BLaER1 treated with 17β-estradiol and CSF1 and Interleukin-3, amounts not matched to agents 10 nM and 100 nM (cell line): ENCODE measurements at regions not wholly inside any gene's neighbourhood (a gene's known extent, or its start where the extent isn't known, plus 50 kb on each side); places are given as distances from the start of the nearest gene placed in this dataset.

ENCODE experiments used
- H3K27ac ChIP-seq, 11 experiments: shearing (Covaris generic); formaldehyde crosslinking; 2 replicates each; pipeline ENCODE4 v1.8.1; 2022
- H3K27me3 ChIP-seq, 11 experiments: shearing (Covaris generic); formaldehyde crosslinking; 2 replicates each; pipeline ENCODE4 v1.8.1; 2022
- H3K36me3 ChIP-seq, 11 experiments: shearing (Covaris generic); formaldehyde crosslinking; 2 replicates each; pipeline ENCODE4 v1.8.1; 2022
- H3K4me1 ChIP-seq, 10 experiments: shearing (Covaris generic); formaldehyde crosslinking; 2 replicates each; pipeline ENCODE4 v1.8.1; 2022
- H3K4me2 ChIP-seq, 11 experiments: shearing (Covaris generic); formaldehyde crosslinking; 2 replicates each; pipeline ENCODE4 v1.8.1; 2022
- H3K4me3 ChIP-seq, 10 experiments: shearing (Covaris generic); formaldehyde crosslinking; 2 replicates each; pipeline ENCODE4 v1.8.1; 2022
- H3K9ac ChIP-seq, 11 experiments: shearing (Covaris generic); formaldehyde crosslinking; 2 replicates each; pipeline ENCODE4 v1.8.1; 2022
- H3K9me3 ChIP-seq, 11 experiments: shearing (Covaris generic); formaldehyde crosslinking; replicated peaks in 1 of 11; 2 replicates each; pipeline ENCODE4 v1.8.1; 2022
- H4K20me1 ChIP-seq, 11 experiments: shearing (Covaris generic); formaldehyde crosslinking; 2 replicates each; pipeline ENCODE4 v1.8.1; 2022
- Cebpa-rat ChIP-seq, 11 experiments: shearing (Covaris generic); IDR thresholded peaks; 2 replicates each; pipeline ENCODE4 v1.8.1; 2022

GRCh38 chr6:158249340-158249836 is 62.9 kb upstream of the TULP4 start:
- H3K9me3 ChIP-seq = no peaks in the 10 kb centered on the region
- H3K27me3 ChIP-seq = no peaks in the 10 kb centered on the region
- H3K27ac ChIP-seq = no peak overlapping the region
- H3K36me3 ChIP-seq = peaks cover 31 to 83% (median 56%) of the 10 kb centered on the region in 11 experiments; a peak in 21 of 22 replicates
- peaks cover 0 to 2% (median 0%) of the 10 kb centered on the region in 10 experiments; a peak in 1 of 20 replicates for H3K4me1 ChIP-seq
- TF ChIP-seq Cebpa-rat (IDR thresholded peaks at IDR 0.05) = no peak
- no peak overlapping the region for H3K4me3 ChIP-seq
- H3K9ac ChIP-seq = no peak overlapping the region
- H4K20me1 ChIP-seq = peaks cover 10 to 68% (median 55%) of the 10 kb centered on the region in 11 experiments; a peak in 18 of 22 replicates
- H3K4me2 ChIP-seq = no peak overlapping the region

DNA sequence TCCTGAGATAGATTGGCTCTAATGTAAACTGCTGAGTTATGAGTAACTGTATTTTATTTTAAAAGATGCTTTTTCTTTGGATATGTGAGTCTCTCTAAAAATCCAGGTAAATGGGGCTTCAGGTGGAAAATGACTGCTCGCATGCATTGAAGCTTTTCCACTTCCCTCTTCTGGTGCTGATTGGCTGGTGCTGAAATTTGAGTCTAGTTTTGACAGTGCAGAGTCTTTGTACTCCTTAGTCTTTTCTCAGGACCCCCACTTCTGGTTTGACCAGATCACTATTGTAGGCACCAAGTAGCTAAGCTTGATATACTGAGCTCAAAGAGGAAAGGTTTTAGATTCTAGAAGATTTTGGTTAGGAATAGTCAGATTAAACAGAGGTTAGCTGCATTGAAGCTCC is 60.7 kb upstream of the TULP4 start:
- H3K4me2 ChIP-seq = no peak overlapping the region
- H3K9me3 ChIP-seq = no peaks in the 10 kb centered on the region
- no peaks in the 10 kb centered on the region for H3K27me3 ChIP-seq
- H4K20me1 ChIP-seq = peaks cover 23 to 71% (median 60%) of the 10 kb centered on the region in 11 experiments; a peak in 19 of 22 replicates
- peaks cover 0 to 6% (median 0%) of the 10 kb centered on the region in 10 experiments; a peak in 1 of 20 replicates for H3K4me1 ChIP-seq
- no peak overlapping the region for H3K27ac ChIP-seq
- peaks cover 17 to 68% (median 41%) of the 10 kb centered on the region in 11 experiments; a peak in 21 of 22 replicates for H3K36me3 ChIP-seq
- H3K4me3 ChIP-seq = no peak overlapping the region
- no peak overlapping the region for H3K9ac ChIP-seq
- TF ChIP-seq Cebpa-rat (IDR thresholded peaks at IDR 0.05) = no peak

- H3K36me3 ChIP-seq = peaks cover 20 to 64% (median 40%) of the 10 kb centered on the region in 11 experiments; a peak in 21 of 22 replicates
- H3K27me3 ChIP-seq = no peaks in the 10 kb centered on the region
- peaks cover 0 to 11% (median 0%) of the 10 kb centered on the region in 10 experiments; a peak in 5 of 20 replicates for H3K4me1 ChIP-seq
- no peak overlapping the region for H3K27ac ChIP-seq
- H4K20me1 ChIP-seq = peaks cover 31 to 85% (median 69%) of the 10 kb centered on the region in 11 experiments; a peak in 19 of 22 replicates
- no peak overlapping the region for H3K9ac ChIP-seq
- H3K4me3 ChIP-seq = no peak overlapping the region
- no peak for TF ChIP-seq Cebpa-rat (IDR thresholded peaks at IDR 0.05)
- H3K4me2 ChIP-seq = no peak overlapping the region
- peaks cover 0 to 4% (median 0%) of the 10 kb centered on the region in 11 experiments; a peak in 2 of 22 replicates for H3K9me3 ChIP-seq
These were observed 59.0 kb upstream of the TULP4 start for GRCh38 chr6:158253248-158253647.

DNA sequence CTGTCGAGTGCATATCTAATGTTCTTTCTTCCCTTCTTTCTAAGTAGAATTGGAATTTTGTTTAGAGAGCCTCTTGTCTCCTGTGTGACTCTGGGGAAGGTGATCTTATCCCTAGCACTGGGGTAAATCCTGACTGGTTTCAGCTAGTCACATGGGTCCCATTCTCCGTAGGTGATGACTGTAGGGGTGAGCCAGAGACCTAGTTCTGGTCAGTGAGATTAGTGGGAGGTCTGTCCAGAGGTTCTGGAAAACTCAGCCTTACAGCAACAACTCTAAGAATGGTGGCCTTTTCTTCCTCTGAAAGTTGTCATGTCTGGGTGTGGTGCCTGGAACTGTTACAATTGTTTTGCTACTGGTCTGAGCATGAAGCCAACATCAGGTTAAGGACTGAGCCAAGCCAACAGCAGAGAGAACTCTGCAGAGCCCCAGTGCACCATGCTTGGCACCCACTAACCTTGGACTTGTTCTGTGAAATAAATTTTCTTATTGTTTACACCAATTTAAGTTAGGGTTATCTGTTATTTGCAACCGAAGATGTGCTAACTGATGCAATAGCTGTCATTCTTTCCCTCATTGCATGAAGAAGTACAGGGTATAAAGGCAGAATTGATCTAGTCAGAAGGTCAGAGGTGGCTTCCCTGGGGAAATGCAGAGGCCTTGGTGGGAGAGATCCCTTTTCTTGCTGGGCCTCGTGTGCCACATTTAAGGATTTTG is 56.8 kb upstream of the TULP4 start:
- no peaks in the 10 kb centered on the region for H3K27me3 ChIP-seq
- H3K4me3 ChIP-seq = no peak overlapping the region
- peaks cover 16 to 51% (median 34%) of the 10 kb centered on the region in 11 experiments; a peak in 19 of 22 replicates for H3K36me3 ChIP-seq
- H4K20me1 ChIP-seq = peaks cover 25 to 82% (median 64%) of the 10 kb centered on the region in 11 experiments; a peak in 18 of 22 replicates
- H3K4me2 ChIP-seq = no peak overlapping the region
- peaks cover 0 to 4% (median 0%) of the 10 kb centered on the region in 11 experiments; a peak in 2 of 22 replicates for H3K9me3 ChIP-seq
- H3K4me1 ChIP-seq = peaks cover 0 to 12% (median 0%) of the 10 kb centered on the region in 10 experiments; a peak in 5 of 20 replicates
- peak overlapping the region in 1 of 11 experiments; percentile 10; a peak in 1 of 22 replicates for H3K27ac ChIP-seq
- no peak overlapping the region for H3K9ac ChIP-seq
- no peak for TF ChIP-seq Cebpa-rat (IDR thresholded peaks at IDR 0.05)

GRCh38 chr6:158255989-158256601 is 56.2 kb upstream of the TULP4 start:
- peaks cover 12 to 44% (median 31%) of the 10 kb centered on the region in 11 experiments; a peak in 19 of 22 replicates for H3K36me3 ChIP-seq
- H3K4me2 ChIP-seq = no peak overlapping the region
- peaks cover 0 to 12% (median 0%) of the 10 kb centered on the region in 10 experiments; a peak in 5 of 20 replicates for H3K4me1 ChIP-seq
- H3K9me3 ChIP-seq = peaks cover 0 to 4% (median 0%) of the 10 kb centered on the region in 11 experiments; a peak in 2 of 22 replicates
- H3K4me3 ChIP-seq = no peak overlapping the region
- peaks cover 25 to 88% (median 61%) of the 10 kb centered on the region in 11 experiments; a peak in 18 of 22 replicates for H4K20me1 ChIP-seq
- no peaks in the 10 kb centered on the region for H3K27me3 ChIP-seq
- no peak for TF ChIP-seq Cebpa-rat (IDR thresholded peaks at IDR 0.05)
- H3K27ac ChIP-seq = no peak overlapping the region
- no peak overlapping the region for H3K9ac ChIP-seq

GRCh38 chr6:158256746-158257424 is 55.4 kb upstream of the TULP4 start:
- H3K4me1 ChIP-seq = peaks cover 0 to 13% (median 0%) of the 10 kb centered on the region in 10 experiments; a peak in 7 of 20 replicates
- no peaks in the 10 kb centered on the region for H3K27me3 ChIP-seq
- peaks cover 0 to 4% (median 0%) of the 10 kb centered on the region in 11 experiments; a peak in 2 of 22 replicates for H3K9me3 ChIP-seq
- H3K4me3 ChIP-seq = no peak overlapping the region
- TF ChIP-seq Cebpa-rat (IDR thresholded peaks at IDR 0.05) = no peak
- no peak overlapping the region for H3K27ac ChIP-seq
- H4K20me1 ChIP-seq = peaks cover 32 to 90% (median 64%) of the 10 kb centered on the region in 11 experiments; a peak in 19 of 22 replicates
- no peak overlapping the region for H3K9ac ChIP-seq
- no peak overlapping the region for H3K4me2 ChIP-seq
- H3K36me3 ChIP-seq = peaks cover 18 to 51% (median 35%) of the 10 kb centered on the region in 11 experiments; a peak in 21 of 22 replicates

DNA sequence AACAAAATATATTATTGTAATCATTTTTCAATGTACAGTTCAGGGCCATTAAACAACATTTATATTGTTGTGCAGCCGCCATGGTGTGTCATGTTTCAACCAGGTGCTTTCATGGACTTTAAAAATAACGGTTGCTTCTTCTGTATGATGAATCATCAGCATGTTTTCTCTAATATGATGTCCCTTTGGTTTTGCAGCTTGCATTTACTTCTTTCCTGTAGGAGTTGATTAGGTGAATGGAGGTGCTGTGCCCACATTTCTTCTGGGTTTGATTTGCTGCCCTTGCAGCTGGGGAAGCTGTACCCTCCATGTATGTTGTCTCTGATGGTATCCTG is 54.9 kb upstream of the TULP4 start:
- Histone ChIP-seq H3K4me2 (0 out of 22 replicates have a peak overlapping the region, but pooled peaks of 1 of the 11 experiments have one; percentile 8), H3K9ac (no peak overlapping the region), H3K27me3 (no peaks in the 10 kb centered on the region), H3K27ac (no peak overlapping the region), H3K36me3 (peaks cover 23 to 54% (median 38%) of the 10 kb centered on the region in 11 experiments), H3K4me3 (no peak overlapping the region), H3K9me3 (peaks cover 0 to 4% (median 0%) of the 10 kb centered on the region in 11 experiments; a peak in 2 of 22 replicates), H4K20me1 (peaks cover 37 to 90% (median 67%) of the 10 kb centered on the region in 11 experiments; a peak in 20 of 22 replicates), H3K4me1 (peaks cover 0 to 18% (median 0%) of the 10 kb centered on the region in 10 experiments; a peak in 8 of 20 replicates)
- TF ChIP-seq Cebpa-rat (IDR thresholded peaks at IDR 0.05) = no peak

DNA sequence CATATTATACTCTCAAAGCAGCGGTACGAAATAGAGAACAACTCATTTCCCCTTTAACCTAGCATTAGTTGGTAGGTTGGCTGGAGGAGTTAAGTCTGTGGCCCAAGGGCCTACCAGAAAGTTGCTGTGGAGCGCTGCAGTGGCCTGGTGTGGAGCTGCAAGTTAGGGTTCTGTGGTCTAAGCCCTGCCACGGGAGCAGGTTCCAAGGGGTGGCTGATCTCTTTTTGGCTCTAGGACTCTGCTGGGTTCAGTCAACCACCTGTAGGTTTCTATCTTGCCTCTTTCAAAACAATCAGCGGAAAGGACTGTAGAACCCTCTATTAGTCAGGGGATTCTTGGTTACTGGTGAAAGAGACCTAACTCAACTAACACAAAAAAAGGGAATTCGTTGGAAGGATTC is 54.5 kb upstream of the TULP4 start:
- no peaks in the 10 kb centered on the region for H3K27me3 ChIP-seq
- peaks cover 41 to 90% (median 67%) of the 10 kb centered on the region in 11 experiments; a peak in 20 of 22 replicates for H4K20me1 ChIP-seq
- peak overlapping the region in 1 of 11 experiments; percentile 8; a peak in 1 of 22 replicates for H3K4me2 ChIP-seq
- no peak overlapping the region for H3K27ac ChIP-seq
- no peak overlapping the region for H3K9ac ChIP-seq
- H3K36me3 ChIP-seq = peaks cover 24 to 54% (median 39%) of the 10 kb centered on the region in 11 experiments
- H3K9me3 ChIP-seq = peaks cover 0 to 4% (median 0%) of the 10 kb centered on the region in 11 experiments; a peak in 2 of 22 replicates
- no peak overlapping the region for H3K4me3 ChIP-seq
- no peak for TF ChIP-seq Cebpa-rat (IDR thresholded peaks at IDR 0.05)
- peaks cover 0 to 22% (median 2%) of the 10 kb centered on the region in 10 experiments; a peak in 8 of 20 replicates for H3K4me1 ChIP-seq
